ENCODE measurements at regions not wholly inside any gene's neighbourhood (a gene's known extent, or its start where the extent isn't known, plus 50 kb on each side); places are given as distances from the start of the nearest gene placed in this dataset.
A peak's percentile ranks its signal among the peaks of the same experiment; 100 is the strongest.

GRCh38 chr21:28150778-28151177, 841.9 kb downstream of the LTN1 start:
- no peak for ATAC-seq (replicated peaks in 6 of 8)
- in situ Hi-C loops (cut with MboI; ENCODE audit: low pct_unique_long_range_greater_than_20kb in 2 of 9, low sequenced_read_pairs in 9 of 9, unreplicated experiment in 9 of 9): no loop called here

GRCh38 chr21:28148400-28149064, 844.1 kb downstream of the LTN1 start:
- Histone ChIP-seq H3K4me3 (no peak overlapping the region), H3K4me1 (replicated peaks in 1 of 2) (no peaks in the 10 kb centered on the region), H3K27ac (no peak overlapping the region)
- 8 to 100% (median 90%) methylated on average over 2 to 4 of the region's 4 CpGs; no CpG with 5 or more reads in 1 of the 10 experiments for WGBS, 10 experiments
- in situ Hi-C loops (cut with MboI; ENCODE audit: low pct_unique_long_range_greater_than_20kb in 2 of 9, low sequenced_read_pairs in 9 of 9, unreplicated experiment in 9 of 9): no loop called here
- ATAC-seq (replicated peaks in 6 of 8): peak in 2 of 8 experiments; percentile 61 to 96

More at GRCh38 chr21:28150778-28151177, 841.9 kb downstream of the LTN1 start:
- Histone ChIP-seq H3K4me1 (replicated peaks in 1 of 2) (no peaks in the 10 kb centered on the region), H3K4me3 (no peak overlapping the region), H3K27ac (no peak overlapping the region)
- 72 to 100% (median 100%) methylated on average over 1 to 2 of the region's 2 CpGs; no CpG with 5 or more reads in 4 of the 10 experiments for WGBS, 10 experiments

- H3K27ac ChIP-seq: no peak overlapping the region
- in situ Hi-C loops (cut with MboI; ENCODE audit: low pct_unique_long_range_greater_than_20kb in 2 of 9, low sequenced_read_pairs in 9 of 9, unreplicated experiment in 9 of 9): no loop called here
- H3K4me1 ChIP-seq (replicated peaks in 1 of 2): no peaks in the 10 kb centered on the region
- ATAC-seq (replicated peaks in 6 of 8): no peak
- WGBS, 10 experiments: 81 to 100% (median 91%) methylated on average over 2 to 4 of the region's 4 CpGs
- no peak overlapping the region for H3K4me3 ChIP-seq
Measured at GRCh38 chr21:28144653-28145052, 848.0 kb downstream of the LTN1 start.

GRCh38 chr21:28144089-28144488, 848.6 kb downstream of the LTN1 start:
- Histone ChIP-seq H3K4me3 (no peak overlapping the region), H3K4me1 (replicated peaks in 1 of 2) (no peaks in the 10 kb centered on the region), H3K27ac (no peak overlapping the region)
- ATAC-seq (replicated peaks in 6 of 8): no peak
- in situ Hi-C loops (cut with MboI; ENCODE audit: low pct_unique_long_range_greater_than_20kb in 2 of 9, low sequenced_read_pairs in 9 of 9, unreplicated experiment in 9 of 9): no loop called here

- H3K27ac ChIP-seq: no peak overlapping the region
- in situ Hi-C loops (cut with MboI; ENCODE audit: low pct_unique_long_range_greater_than_20kb in 2 of 9, low sequenced_read_pairs in 9 of 9, unreplicated experiment in 9 of 9): no loop called here
- ATAC-seq (replicated peaks in 6 of 8): peak in 3 of 8 experiments; percentile 19 to 92 (median 86)
- no peaks in the 10 kb centered on the region for H3K4me1 ChIP-seq (replicated peaks in 1 of 2)
- H3K4me3 ChIP-seq: no peak overlapping the region
Measured at GRCh38 chr21:28142697-28143096, 850.0 kb downstream of the LTN1 start.

- in situ Hi-C loops (cut with MboI; ENCODE audit: low pct_unique_long_range_greater_than_20kb in 2 of 9, low sequenced_read_pairs in 9 of 9, unreplicated experiment in 9 of 9): no loop called here
- Histone ChIP-seq H3K4me3 (no peak overlapping the region), H3K27ac (no peak overlapping the region), H3K4me1 (replicated peaks in 1 of 2) (no peaks in the 10 kb centered on the region)
- ATAC-seq (replicated peaks in 6 of 8): no peak
- 67 to 100% (median 96%) methylated on average over 1 to 2 of the region's 2 CpGs; no CpG with 5 or more reads in 1 of the 10 experiments for WGBS, 10 experiments
Measured at GRCh38 chr21:28138272-28138671, 854.4 kb downstream of the LTN1 start.

GRCh38 chr21:28136656-28137255, 855.9 kb downstream of the LTN1 start:
- ATAC-seq (replicated peaks in 6 of 8): peak in 1 of 8 experiments; percentile 50
- Histone ChIP-seq H3K4me3 (no peak overlapping the region), H3K4me1 (replicated peaks in 1 of 2) (no peaks in the 10 kb centered on the region), H3K27ac (no peak overlapping the region)
- 6 to 100% (median 62%) methylated on average over 1 to 3 of the region's 3 CpGs; no CpG with 5 or more reads in 1 of the 10 experiments for WGBS, 10 experiments
- in situ Hi-C loops (cut with MboI; ENCODE audit: low pct_unique_long_range_greater_than_20kb in 2 of 9, low sequenced_read_pairs in 9 of 9, unreplicated experiment in 9 of 9): no loop called here

- ATAC-seq (replicated peaks in 6 of 8): no peak
- WGBS, 10 experiments: 40 to 100% (median 71%) methylated on average over 1 to 2 of the region's 2 CpGs; no CpG with 5 or more reads in 2 of the 10 experiments
- in situ Hi-C loops (cut with MboI; ENCODE audit: low pct_unique_long_range_greater_than_20kb in 2 of 9, low sequenced_read_pairs in 9 of 9, unreplicated experiment in 9 of 9): no loop called here
- no peak overlapping the region for H3K4me3 ChIP-seq
- H3K27ac ChIP-seq: no peak overlapping the region
- no peaks in the 10 kb centered on the region for H3K4me1 ChIP-seq (replicated peaks in 1 of 2)
Measured at GRCh38 chr21:28135646-28136045, 857.0 kb downstream of the LTN1 start.

GRCh38 chr21:28133116-28133515, 859.6 kb downstream of the LTN1 start:
- no peak overlapping the region for H3K4me3 ChIP-seq
- no peak for ATAC-seq (replicated peaks in 6 of 8)
- WGBS, 10 experiments: 90 to 100% (median 100%) methylated on average over 1 to 2 of the region's 2 CpGs; no CpG with 5 or more reads in 1 of the 10 experiments
- no peak overlapping the region for H3K27ac ChIP-seq
- H3K4me1 ChIP-seq (replicated peaks in 1 of 2): no peaks in the 10 kb centered on the region
- in situ Hi-C loops (cut with MboI; ENCODE audit: low pct_unique_long_range_greater_than_20kb in 2 of 9, low sequenced_read_pairs in 9 of 9, unreplicated experiment in 9 of 9): no loop called here

- Histone ChIP-seq H3K4me1 (replicated peaks in 1 of 2) (no peaks in the 10 kb centered on the region), H3K4me3 (no peak overlapping the region), H3K27ac (no peak overlapping the region)
- in situ Hi-C loops (cut with MboI; ENCODE audit: low pct_unique_long_range_greater_than_20kb in 2 of 9, low sequenced_read_pairs in 9 of 9, unreplicated experiment in 9 of 9): no loop called here
- no peak for ATAC-seq (replicated peaks in 6 of 8)
- 25 to 83% (median 61%) methylated on average over 1 of the region's 1 CpG; no CpG with 5 or more reads in 2 of the 10 experiments for WGBS, 10 experiments
Measured at GRCh38 chr21:28132713-28133112, 860.0 kb downstream of the LTN1 start.

GRCh38 chr21:28127175-28127785, 865.4 kb downstream of the LTN1 start:
- WGBS, 10 experiments: 0 to 63% (median 43%) methylated on average over 1 to 2 of the region's 2 CpGs; no CpG with 5 or more reads in 3 of the 10 experiments
- in situ Hi-C loops (cut with MboI; ENCODE audit: low pct_unique_long_range_greater_than_20kb in 2 of 9, low sequenced_read_pairs in 9 of 9, unreplicated experiment in 9 of 9): no loop called here
- no peak overlapping the region for H3K27ac ChIP-seq
- no peaks in the 10 kb centered on the region for H3K4me1 ChIP-seq (replicated peaks in 1 of 2)
- H3K4me3 ChIP-seq: no peak overlapping the region
- ATAC-seq (replicated peaks in 6 of 8): peak in 2 of 8 experiments; percentile 17 to 52

- in situ Hi-C loops (cut with MboI; ENCODE audit: low pct_unique_long_range_greater_than_20kb in 2 of 9, low sequenced_read_pairs in 9 of 9, unreplicated experiment in 9 of 9): no loop called here
- Histone ChIP-seq H3K4me1 (replicated peaks in 1 of 2) (no peaks in the 10 kb centered on the region), H3K4me3 (no peak overlapping the region), H3K27ac (no peak overlapping the region)
- no peak for ATAC-seq (replicated peaks in 6 of 8)
- 0 to 100% (median 76%) methylated on average over 1 of the region's 1 CpG; no CpG with 5 or more reads in 2 of the 10 experiments for WGBS, 10 experiments
Measured at GRCh38 chr21:28126521-28127174, 866.0 kb downstream of the LTN1 start.

- H3K4me1 ChIP-seq (replicated peaks in 1 of 2): no peaks in the 10 kb centered on the region
- 38 to 93% (median 75%) methylated on average over 1 to 2 of the region's 2 CpGs for WGBS, 10 experiments
- ATAC-seq (replicated peaks in 6 of 8): no peak
- no peak overlapping the region for H3K4me3 ChIP-seq
- H3K27ac ChIP-seq: no peak overlapping the region
- in situ Hi-C loops (cut with MboI; ENCODE audit: low pct_unique_long_range_greater_than_20kb in 2 of 9, low sequenced_read_pairs in 9 of 9, unreplicated experiment in 9 of 9): no loop called here
Measured at GRCh38 chr21:28124541-28124940, 868.1 kb downstream of the LTN1 start.

Measured in motor neuron (in vitro differentiated cells).